GM19463 (cell line): ENCODE measurements at regions not wholly inside any gene's neighbourhood (a gene's known extent, or its start where the extent isn't known, plus 50 kb on each side); places are given as distances from the start of the nearest gene placed in this dataset.

Experiments used
- ATAC-seq: cut with Tn5 transposase; IDR thresholded peaks from one replicate; pipeline ENCODE4 v1.9.1; 2021; ENCODE audit warnings: mild to moderate bottlenecking, moderate library complexity; ENCODE audit not compliant: unreplicated experiment

DNA sequence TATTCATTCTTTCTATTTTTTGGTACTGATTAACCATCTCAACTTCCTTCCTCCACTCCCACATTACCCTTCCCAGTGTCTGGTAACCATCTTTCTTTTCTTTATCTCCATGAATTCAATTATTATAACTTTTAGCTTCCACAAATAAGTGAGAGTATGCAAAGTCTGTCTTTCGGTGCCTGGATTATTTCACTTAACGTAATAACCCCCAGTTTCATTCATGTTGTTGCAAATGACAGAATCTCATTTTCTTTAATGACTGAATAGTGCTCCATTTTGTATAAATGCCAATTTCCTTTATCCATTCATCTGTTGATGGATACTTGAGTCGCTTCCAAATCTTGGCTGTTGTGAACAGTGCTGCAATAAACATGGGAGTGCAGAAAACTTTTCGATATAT is 940.4 kb downstream of the GLUD2 start:
- ATAC-seq, result no peak

DNA sequence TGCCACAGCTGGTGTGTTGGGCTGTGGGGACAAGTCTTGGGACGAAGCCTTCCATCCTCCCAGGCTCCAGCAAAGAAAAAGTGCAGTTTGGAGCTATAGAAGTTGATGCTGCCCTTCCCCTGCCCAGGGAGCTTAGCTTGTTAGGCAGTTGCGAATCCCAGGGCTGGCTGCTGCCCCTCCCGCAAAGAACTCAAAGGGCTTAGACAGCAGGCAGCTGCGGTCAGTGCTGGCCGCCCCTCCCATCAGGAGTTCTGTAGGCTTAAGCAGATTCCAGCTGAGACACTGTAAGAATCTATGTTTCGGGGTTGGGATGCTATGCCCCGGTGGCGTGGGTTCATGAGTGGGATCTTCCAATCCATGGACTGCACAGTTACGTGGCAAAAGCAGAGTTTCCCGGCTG is 956.7 kb downstream of the GLUD2 start:
- ATAC-seq, result no peak

DNA sequence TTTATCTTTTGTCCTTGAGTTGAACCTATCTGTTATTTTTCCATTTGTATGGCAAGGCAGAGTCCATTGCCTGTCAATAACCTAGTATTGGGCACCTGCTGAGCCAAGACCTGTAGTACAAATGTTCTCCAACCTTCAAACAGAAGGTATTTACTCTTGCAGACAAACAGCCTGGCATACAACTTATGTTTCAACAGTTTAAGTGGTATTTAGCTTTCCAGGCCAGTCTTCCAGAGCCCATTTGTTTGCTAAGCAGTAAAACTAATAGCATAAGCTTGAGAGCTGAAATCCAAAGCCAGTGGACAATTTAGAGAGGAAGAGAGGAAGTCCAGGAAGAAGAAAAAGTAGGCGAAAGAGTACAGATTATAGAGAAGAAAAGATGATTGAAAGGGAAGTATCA is 979.3 kb downstream of the GLUD2 start:
- no peak for ATAC-seq

- ATAC-seq, result no peak
These were observed 998.8 kb downstream of the GLUD2 start for GRCh38 chrX:122046226-122046625.

DNA sequence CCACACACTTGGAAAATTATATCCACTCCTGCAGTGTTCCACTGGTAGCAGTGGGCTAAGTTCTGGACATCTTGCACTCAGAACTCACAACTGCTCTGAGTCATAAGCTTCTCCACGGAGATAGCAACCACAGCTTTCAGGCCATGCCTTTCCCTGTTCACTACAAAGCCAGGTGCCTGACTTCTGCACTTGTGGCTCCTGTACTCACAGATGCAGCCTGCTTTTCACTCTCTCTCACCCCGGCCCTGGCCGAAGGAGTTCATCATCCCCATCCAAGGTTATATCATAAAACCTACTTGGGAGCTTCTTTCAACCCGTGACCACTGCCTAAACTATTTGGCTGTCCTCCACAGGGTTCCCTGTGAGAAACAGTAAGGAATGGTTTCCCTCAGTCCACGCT is 999.4 kb downstream of the GLUD2 start:
- no peak for ATAC-seq

- no peak for ATAC-seq
These were observed 999.9 kb downstream of the GLUD2 start for GRCh38 chrX:122047261-122047660.

DNA sequence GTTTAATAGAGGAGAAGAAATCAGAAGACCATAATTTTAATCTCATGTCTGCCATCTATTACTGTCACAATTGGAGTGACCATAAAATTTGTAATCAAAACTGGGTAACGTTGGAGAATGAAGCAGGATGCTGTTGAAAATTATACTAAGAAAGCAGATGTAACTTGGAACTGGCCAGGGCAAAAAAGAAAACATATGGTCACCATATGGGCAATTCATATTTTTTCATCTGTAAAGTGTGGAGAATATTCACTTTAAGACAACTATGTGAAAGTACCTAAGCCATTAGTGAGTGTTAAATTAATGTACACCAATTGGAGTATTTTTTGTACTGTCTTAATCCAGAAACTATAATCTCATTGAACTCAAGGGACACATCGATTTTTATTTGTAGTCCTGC is 1008.0 kb downstream of the GLUD2 start:
- ATAC-seq, result no peak

- ATAC-seq, result no peak
These were observed 1008.7 kb downstream of the GLUD2 start for GRCh38 chrX:122055979-122056715.

DNA sequence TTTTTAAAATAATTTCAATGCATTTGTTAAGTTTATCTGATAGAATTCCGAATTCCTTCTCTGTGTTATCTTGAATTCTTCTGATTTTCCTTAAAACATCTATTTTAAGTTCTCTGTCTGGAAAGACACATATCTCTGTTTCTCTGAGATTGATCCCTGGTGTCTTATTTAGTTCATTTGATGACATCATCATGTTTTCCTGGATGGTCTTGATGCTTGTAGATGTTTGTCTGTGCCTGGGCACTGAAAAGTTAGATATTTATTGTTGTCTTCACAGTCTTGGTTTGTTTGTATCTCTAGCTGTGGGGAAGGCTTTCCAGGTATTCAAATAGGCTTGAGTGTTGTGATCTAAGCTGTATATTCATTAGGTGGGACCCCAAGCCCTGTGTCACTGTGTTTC is 1028.8 kb downstream of the GLUD2 start:
- no peak for ATAC-seq

DNA sequence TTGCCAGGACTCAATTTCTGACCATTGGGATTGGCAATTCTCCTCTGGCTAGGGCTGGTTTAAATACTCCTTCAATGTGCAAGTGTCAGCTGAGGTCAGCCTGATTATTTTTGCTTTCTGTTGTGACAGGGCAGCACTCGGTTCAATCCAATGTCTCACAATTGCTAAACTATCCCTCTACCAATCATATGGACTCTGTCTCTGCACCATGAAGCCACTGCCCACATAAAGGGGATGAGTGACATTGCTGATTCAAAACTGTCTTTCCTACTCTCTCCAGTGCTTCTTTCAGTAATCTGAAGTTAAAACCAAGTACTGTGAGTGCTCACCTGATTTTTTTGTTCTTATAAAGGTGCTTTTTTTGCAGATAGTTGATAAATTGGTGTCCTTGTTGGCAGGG is 1030.7 kb downstream of the GLUD2 start:
- ATAC-seq, result no peak

- no peak for ATAC-seq
These were observed 1039.9 kb downstream of the GLUD2 start for GRCh38 chrX:122087341-122087740.

GRCh38 chrX:122091571-122091970 is 1044.2 kb downstream of the GLUD2 start:
- ATAC-seq, result no peak

DNA sequence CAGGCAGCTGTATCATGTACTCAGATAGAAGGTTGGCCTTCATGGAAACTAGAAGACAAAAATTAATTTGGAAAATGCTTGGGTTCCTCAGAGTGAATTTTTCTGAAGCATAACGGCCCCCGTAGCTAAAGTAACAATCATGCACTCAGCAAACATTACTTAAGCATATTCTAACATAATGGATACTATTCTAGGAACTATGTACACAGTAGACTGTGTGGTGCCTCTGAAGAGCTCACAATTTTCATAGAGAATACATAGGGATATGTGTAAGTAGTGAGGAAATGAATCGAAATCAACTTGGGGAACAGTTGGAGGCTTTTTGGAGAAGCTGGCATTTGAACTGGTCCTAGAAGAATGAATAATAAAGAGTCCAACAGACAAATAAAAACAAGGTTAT is 1045.0 kb downstream of the GLUD2 start:
- ATAC-seq, result no peak

DNA sequence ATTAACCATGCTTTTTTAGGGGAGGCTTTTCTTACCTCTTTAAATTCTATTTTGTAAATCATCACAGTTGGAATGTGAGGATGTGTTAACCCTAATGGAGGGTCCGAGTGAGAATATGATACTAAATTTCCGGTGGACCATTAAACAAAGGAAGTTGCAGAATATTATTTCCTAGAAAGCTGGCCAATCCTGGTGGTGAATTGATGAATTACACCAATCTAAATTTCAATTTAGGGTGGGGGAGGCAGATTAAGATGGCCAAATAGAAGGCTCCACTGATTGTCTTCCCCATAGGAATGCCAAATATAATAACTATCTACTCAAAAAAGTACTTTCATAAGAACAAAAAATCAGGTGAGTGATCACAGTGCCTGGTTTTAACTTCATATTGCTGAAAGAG is 1045.6 kb downstream of the GLUD2 start:
- no peak for ATAC-seq

DNA sequence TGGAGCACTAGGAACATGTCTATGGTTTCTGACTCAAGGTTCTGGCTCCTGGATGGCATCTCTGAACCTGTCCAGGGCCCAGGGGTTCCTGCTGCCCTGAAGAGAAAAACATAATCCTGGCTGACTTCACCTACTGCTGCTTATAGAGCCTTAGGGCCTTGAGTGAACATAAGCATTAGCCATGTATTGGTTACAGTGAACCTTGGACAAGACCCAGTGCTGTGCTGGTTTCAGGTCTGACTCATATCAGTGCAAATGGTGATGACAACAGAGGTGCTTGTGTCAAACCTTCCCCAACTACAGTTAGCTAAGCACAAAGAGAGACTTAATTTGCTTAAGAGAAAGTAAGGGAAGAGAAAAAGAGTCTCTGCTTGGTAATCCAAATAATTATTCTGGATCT is 1047.2 kb downstream of the GLUD2 start:
- no peak for ATAC-seq

DNA sequence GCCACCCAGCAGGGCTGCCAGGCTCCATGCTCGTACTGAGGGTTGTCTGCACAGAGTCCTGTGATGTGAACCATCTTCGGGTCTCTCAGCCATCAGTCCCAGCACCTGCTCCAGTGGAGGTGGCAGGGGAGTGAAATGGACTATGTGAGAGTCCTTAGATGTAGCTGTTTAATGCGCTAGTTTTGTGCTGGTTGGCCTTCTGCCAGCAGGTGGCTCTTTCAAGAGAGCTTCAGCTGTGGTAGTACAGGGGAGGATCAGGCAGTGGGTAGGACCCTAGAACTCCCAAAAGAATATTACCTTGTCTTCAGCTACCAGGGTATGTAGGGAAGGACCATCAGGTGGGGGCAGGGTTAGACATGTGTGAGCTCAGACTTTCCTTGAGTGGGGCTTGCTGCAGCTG is 1066.0 kb downstream of the GLUD2 start:
- no peak for ATAC-seq

GRCh38 chrX:122113896-122114295 is 1066.5 kb downstream of the GLUD2 start:
- ATAC-seq, result no peak

GRCh38 chrX:122115604-122116003 is 1068.2 kb downstream of the GLUD2 start:
- ATAC-seq, result no peak

DNA sequence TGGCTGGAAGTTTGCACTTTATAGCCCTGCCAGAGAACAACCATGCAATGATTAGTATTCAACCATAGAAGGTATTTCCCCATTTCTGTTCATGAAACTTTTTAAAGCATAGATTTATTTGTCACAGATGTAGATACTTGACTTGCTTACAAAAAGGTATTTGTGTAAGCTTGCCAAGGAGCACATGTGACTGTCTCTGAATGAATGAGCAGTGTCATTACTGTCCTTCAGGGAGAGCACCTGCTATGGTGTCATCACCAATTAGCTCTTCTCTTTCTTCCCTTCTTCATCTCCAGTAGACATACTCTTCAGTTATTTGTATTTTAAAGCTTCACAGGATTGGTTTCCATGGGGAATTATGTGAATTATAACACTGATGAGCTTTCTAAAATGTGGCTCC is 1064.7 kb upstream of the GRIA3 start:
- ATAC-seq, result no peak

- no peak for ATAC-seq
These were observed 1061.8 kb upstream of the GRIA3 start for GRCh38 chrX:122122274-122122673.

DNA sequence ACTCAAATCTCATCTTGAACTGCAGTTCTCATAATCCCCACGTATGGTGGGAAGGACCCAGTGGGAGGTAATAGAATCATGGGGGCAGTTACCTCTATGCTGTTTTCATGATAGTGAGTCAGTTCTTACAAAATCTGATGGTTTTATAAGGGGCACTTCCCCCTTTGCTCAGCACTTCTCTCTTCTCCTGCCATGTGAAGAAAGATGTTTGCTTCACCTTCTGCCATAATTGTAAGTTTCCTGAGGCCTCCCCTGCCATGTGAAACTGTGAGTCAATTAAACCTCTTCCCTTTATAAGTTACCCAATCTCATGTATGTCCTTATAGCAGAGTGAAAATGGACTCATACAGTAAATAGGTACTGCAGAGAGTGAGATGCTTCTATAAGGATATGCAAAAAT is 1050.6 kb upstream of the GRIA3 start:
- no peak for ATAC-seq

DNA sequence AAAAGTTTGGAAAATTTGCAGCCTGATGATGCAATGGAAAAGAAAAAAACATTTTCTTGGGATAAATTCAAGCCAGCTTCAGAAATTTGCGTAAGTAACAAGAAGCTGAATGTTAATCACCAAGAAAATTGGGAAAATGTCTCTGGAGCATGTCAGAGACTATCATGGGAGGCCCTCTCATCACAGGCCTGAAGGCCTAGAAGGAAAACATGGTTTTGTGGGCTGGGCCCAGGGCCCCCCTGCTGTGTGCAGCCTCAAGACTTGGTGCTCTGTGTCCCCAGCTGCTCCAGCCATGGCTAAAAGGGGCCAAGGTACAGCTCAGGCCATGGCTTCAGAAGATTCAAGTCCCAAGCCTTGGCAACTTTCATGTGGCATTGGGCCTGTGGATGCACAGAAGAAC is 1049.8 kb upstream of the GRIA3 start:
- ATAC-seq, result no peak

GRCh38 chrX:122135070-122135469 is 1049.0 kb upstream of the GRIA3 start:
- no peak for ATAC-seq
